ENCODE measurements at regions not wholly inside any gene's neighbourhood (a gene's known extent, or its start where the extent isn't known, plus 50 kb on each side); places are given as distances from the start of the nearest gene placed in this dataset.

DNA sequence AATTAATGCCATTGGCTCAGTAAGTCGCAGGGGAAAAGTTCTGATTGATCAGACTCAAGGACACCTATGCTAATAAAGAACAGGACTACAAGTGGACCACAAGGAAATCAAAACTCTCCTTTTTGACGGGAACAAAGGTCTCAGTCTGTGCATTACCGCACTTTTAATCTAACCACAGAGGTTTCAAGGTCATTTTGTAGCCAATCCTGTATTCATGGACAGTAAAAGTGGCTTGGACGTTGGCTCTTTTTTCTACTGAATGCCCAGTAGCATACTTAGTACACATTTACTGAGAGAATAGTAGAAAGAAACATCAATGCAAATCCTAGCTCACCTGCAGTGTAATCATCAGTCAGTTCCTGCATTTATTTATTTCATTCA lies 471.9 kb downstream of the PID1 start:
- TF ChIP-seq, protein P1, sequence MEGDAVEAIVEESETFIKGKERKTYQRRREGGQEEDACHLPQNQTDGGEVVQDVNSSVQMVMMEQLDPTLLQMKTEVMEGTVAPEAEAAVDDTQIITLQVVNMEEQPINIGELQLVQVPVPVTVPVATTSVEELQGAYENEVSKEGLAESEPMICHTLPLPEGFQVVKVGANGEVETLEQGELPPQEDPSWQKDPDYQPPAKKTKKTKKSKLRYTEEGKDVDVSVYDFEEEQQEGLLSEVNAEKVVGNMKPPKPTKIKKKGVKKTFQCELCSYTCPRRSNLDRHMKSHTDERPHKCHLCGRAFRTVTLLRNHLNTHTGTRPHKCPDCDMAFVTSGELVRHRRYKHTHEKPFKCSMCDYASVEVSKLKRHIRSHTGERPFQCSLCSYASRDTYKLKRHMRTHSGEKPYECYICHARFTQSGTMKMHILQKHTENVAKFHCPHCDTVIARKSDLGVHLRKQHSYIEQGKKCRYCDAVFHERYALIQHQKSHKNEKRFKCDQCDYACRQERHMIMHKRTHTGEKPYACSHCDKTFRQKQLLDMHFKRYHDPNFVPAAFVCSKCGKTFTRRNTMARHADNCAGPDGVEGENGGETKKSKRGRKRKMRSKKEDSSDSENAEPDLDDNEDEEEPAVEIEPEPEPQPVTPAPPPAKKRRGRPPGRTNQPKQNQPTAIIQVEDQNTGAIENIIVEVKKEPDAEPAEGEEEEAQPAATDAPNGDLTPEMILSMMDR (IDR thresholded peaks at IDR 0.05), result no peak
- TF ChIP-seq POLR2A (IDR thresholded peaks at IDR 0.05), result no peak
- no peak for TF ChIP-seq POLR2AphosphoS5 (IDR thresholded peaks at IDR 0.05)
